PC-9 (cell line): ENCODE measurements at regions not wholly inside any gene's neighbourhood (a gene's known extent, or its start where the extent isn't known, plus 50 kb on each side); places are given as distances from the start of the nearest gene placed in this dataset.

Source experiments
- CTCF ChIP-seq: fragments of 200-600 bp; sonication (generic); conservative IDR thresholded peaks from 2 replicates; pipeline ENCODE4 v1.6.1; 2017; ENCODE audit warnings: mixed run types, antibody characterized with exemption, mild to moderate bottlenecking, moderate library complexity
- EZH2 ChIP-seq: fragments of 200-600 bp; sonication (generic); IDR thresholded peaks from 2 replicates; pipeline ENCODE4 v1.8.0; 2017; ENCODE audit warnings: antibody characterized with exemption, low read depth

GRCh38 chr11:13899603-13900002, 62.9 kb upstream of the SPON1 start:
- no peak for TF ChIP-seq CTCF
- no peak for TF ChIP-seq EZH2
